ENCODE measurements at regions not wholly inside any gene's neighbourhood (a gene's known extent, or its start where the extent isn't known, plus 50 kb on each side); places are given as distances from the start of the nearest gene placed in this dataset.

- Histone ChIP-seq H3K27ac (ENCODE audit: low read depth, low read length, poor library complexity, severe bottlenecking) (no peak overlapping the region), H3K9me3 (ENCODE audit: low read depth, low read length, poor library complexity, severe bottlenecking) (no peaks in the 10 kb centered on the region), H3K4me1 (ENCODE audit: insufficient read depth, low read length, poor library complexity, severe bottlenecking) (no peaks in the 10 kb centered on the region), H3K4me3 (ENCODE audit: low read depth, low read length, poor library complexity, severe bottlenecking) (no peak overlapping the region), H3K27me3 (replicated peaks; ENCODE audit: insufficient read depth, low read depth, low read length, poor library complexity) (peaks cover 7% of the 10 kb centered on the region), H3K36me3 (ENCODE audit: insufficient read depth, low read length, poor library complexity, severe bottlenecking) (no peaks in the 10 kb centered on the region)
- no peak for TF ChIP-seq CTCF (conservative IDR thresholded peaks at IDR 0.05; ENCODE audit: low read depth, low read length)
- TF ChIP-seq EZH2 (IDR thresholded peaks at IDR 0.05; ENCODE audit: borderline replicate concordance, low read depth, low read length, poor library complexity, severe bottlenecking): no peak
- ChIA-PET CTCF (no interaction called here), POLR2A (ENCODE audit: low non-redundant PET) (no interaction called here)
- intact Hi-C loops (cut with micrococcal nuclease; ENCODE audit: unreplicated experiment): no loop called here
- no TSS peak for BruUV-seq (replicated peaks)
- no peak for DNase-seq (ENCODE audit: low spot score)
Observed at GRCh38 chr5:173410459-173411233, 82.4 kb upstream of the STC2 start.

- Histone ChIP-seq H3K27me3 (replicated peaks; ENCODE audit: insufficient read depth, low read depth, low read length, poor library complexity) (peaks cover 7% of the 10 kb centered on the region), H3K36me3 (ENCODE audit: insufficient read depth, low read length, poor library complexity, severe bottlenecking) (no peaks in the 10 kb centered on the region), H3K27ac (ENCODE audit: low read depth, low read length, poor library complexity, severe bottlenecking) (no peak overlapping the region), H3K9me3 (ENCODE audit: low read depth, low read length, poor library complexity, severe bottlenecking) (no peaks in the 10 kb centered on the region), H3K4me3 (ENCODE audit: low read depth, low read length, poor library complexity, severe bottlenecking) (no peak overlapping the region), H3K4me1 (ENCODE audit: insufficient read depth, low read length, poor library complexity, severe bottlenecking) (no peaks in the 10 kb centered on the region)
- no peak for DNase-seq (ENCODE audit: low spot score)
- ChIA-PET POLR2A (ENCODE audit: low non-redundant PET) (no interaction called here), CTCF (no interaction called here)
- intact Hi-C loops (cut with micrococcal nuclease; ENCODE audit: unreplicated experiment): no loop called here
- no TSS peak for BruUV-seq (replicated peaks)
- TF ChIP-seq CTCF (conservative IDR thresholded peaks at IDR 0.05; ENCODE audit: low read depth, low read length): no peak
- TF ChIP-seq EZH2 (IDR thresholded peaks at IDR 0.05; ENCODE audit: borderline replicate concordance, low read depth, low read length, poor library complexity, severe bottlenecking): no peak
Observed at GRCh38 chr5:173408946-173409345, 80.7 kb upstream of the STC2 start.

- H3K27me3 ChIP-seq (replicated peaks; ENCODE audit: insufficient read depth, low read depth, low read length, poor library complexity): peaks cover 3% of the 10 kb centered on the region
- intact Hi-C loops (cut with micrococcal nuclease; ENCODE audit: unreplicated experiment): no loop called here
- ChIA-PET CTCF (interaction anchor here (0.7 kb wide), 1 partner anchor 126 kb away, joined by 3 read pairs; no protein-coding TSS in a partner anchor), POLR2A (ENCODE audit: low non-redundant PET) (no interaction called here)
- no TSS peak for BruUV-seq (replicated peaks)
- no peaks in the 10 kb centered on the region for H3K9me3 ChIP-seq (ENCODE audit: low read depth, low read length, poor library complexity, severe bottlenecking)
- no peak overlapping the region for H3K27ac ChIP-seq (ENCODE audit: low read depth, low read length, poor library complexity, severe bottlenecking)
- no peak for DNase-seq (ENCODE audit: low spot score)
- H3K4me1 ChIP-seq (ENCODE audit: insufficient read depth, low read length, poor library complexity, severe bottlenecking): no peaks in the 10 kb centered on the region
- no peaks in the 10 kb centered on the region for H3K36me3 ChIP-seq (ENCODE audit: insufficient read depth, low read length, poor library complexity, severe bottlenecking)
- H3K4me3 ChIP-seq (ENCODE audit: low read depth, low read length, poor library complexity, severe bottlenecking): no peak overlapping the region
- no peak for TF ChIP-seq CTCF (conservative IDR thresholded peaks at IDR 0.05; ENCODE audit: low read depth, low read length)
- TF ChIP-seq EZH2 (IDR thresholded peaks at IDR 0.05; ENCODE audit: borderline replicate concordance, low read depth, low read length, poor library complexity, severe bottlenecking): no peak
Observed at GRCh38 chr5:173399851-173400250, 71.6 kb upstream of the STC2 start.
